ENCODE measurements at regions not wholly inside any gene's neighbourhood (a gene's known extent, or its start where the extent isn't known, plus 50 kb on each side); places are given as distances from the start of the nearest gene placed in this dataset.

DNA sequence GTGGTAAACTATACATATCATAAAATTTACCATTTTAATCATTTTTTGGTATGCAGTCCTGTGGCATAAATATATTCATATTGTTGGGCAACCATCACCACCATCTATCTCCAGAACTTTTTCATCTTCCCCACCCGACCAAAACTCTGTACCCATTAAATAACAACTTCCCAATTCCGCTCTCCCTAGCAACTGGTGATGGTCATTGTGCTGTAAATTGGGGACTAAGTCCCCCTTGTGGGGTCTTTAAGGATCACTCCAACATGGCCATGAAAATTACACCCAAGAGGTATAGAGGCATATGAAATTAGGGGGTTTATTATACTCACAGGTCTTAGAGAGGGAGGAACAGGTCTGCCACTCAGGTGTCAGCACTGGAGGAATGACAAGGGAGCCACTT is 57.4 kb upstream of the NKD1 start:
- POLR2A ChIA-PET = no interaction called here
- H3K9me3 ChIP-seq (ENCODE audit: control insufficient read depth, insufficient read depth, low read depth, low read length) = no peaks in the 10 kb centered on the region

DNA sequence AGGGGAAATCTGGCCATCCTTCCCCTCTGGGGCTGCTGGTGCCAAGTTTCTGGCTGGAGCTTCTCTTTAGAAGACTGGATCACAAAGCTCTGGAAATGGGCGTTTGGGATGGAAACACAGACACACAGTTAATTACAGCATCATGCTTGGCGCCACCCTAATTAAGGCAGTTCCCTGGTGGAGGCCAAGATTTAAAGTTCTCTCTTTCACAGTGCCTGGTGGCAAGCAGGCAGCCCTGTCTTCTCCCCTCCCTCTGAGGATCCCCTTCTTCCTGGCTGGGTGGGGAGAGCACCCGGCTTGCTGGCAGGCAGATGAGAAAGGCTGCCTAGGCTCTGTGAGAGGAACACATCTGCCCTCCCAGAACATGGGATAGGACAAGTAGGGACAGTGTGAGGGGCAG is 59.0 kb upstream of the NKD1 start:
- no peaks in the 10 kb centered on the region for H3K36me3 ChIP-seq (ENCODE audit: control insufficient read depth in 2 of 2, insufficient read depth in 1 of 2, low read length in 2 of 2)
- no peaks in the 10 kb centered on the region for H3K9me3 ChIP-seq (ENCODE audit: control insufficient read depth, insufficient read depth, low read depth, low read length)
- CTCF ChIA-PET = no interaction called here
- H3K27ac ChIP-seq (ENCODE audit: extremely low read depth, low read depth, low read length) = no peak overlapping the region
- POLR2A ChIA-PET = no interaction called here
- TF ChIP-seq ZNF121 (tag by site-specific recombination; IDR thresholded peaks at IDR 0.05) (no peak), ZNF423 (tag by site-specific recombination; IDR thresholded peaks at IDR 0.05) (no peak), ZFP69B (tag by site-specific recombination; IDR thresholded peaks at IDR 0.05) (no peak), ZBTB7A (tag by site-specific recombination; IDR thresholded peaks at IDR 0.05; ENCODE audit: low read depth) (no peak), ZNF184 (tag by site-specific recombination; IDR thresholded peaks at IDR 0.05) (no peak), SP7 (tag by site-specific recombination; IDR thresholded peaks at IDR 0.05) (no peak), ZNF544 (tag by site-specific recombination; IDR thresholded peaks at IDR 0.05) (no peak), ZNF558 (tag by site-specific recombination; IDR thresholded peaks at IDR 0.05) (no peak), ZNF768 (tag by site-specific recombination; IDR thresholded peaks at IDR 0.05) (no peak), ZNF48 (tag by site-specific recombination; IDR thresholded peaks at IDR 0.05) (no peak), ZNF529 (tag by site-specific recombination; IDR thresholded peaks at IDR 0.05; ENCODE audit: insufficient replicate concordance) (no peak)
- H3K4me1 ChIP-seq (ENCODE audit: control insufficient read depth, insufficient read depth, low read length) = no peaks in the 10 kb centered on the region
- H3K4me3 ChIP-seq (ENCODE audit: low read depth, low read length) = no peak overlapping the region

More for the DNA sequence above, 57.4 kb upstream of the NKD1 start:
- CTCF ChIA-PET = no interaction called here
- Histone ChIP-seq H3K36me3 (ENCODE audit: control insufficient read depth in 2 of 2, insufficient read depth in 1 of 2, low read length in 2 of 2) (no peaks in the 10 kb centered on the region), H3K4me3 (ENCODE audit: low read depth, low read length) (no peak overlapping the region), H3K4me1 (ENCODE audit: control insufficient read depth, insufficient read depth, low read length) (no peaks in the 10 kb centered on the region), H3K27ac (ENCODE audit: extremely low read depth, low read depth, low read length) (no peak overlapping the region)
- no peak for TF ChIP-seq ZNF23 (tag by site-specific recombination; IDR thresholded peaks at IDR 0.05; ENCODE audit: borderline replicate concordance)
- no peak for TF ChIP-seq ZNF544 (tag by site-specific recombination; IDR thresholded peaks at IDR 0.05)
- TF ChIP-seq ZNF112 (tag by site-specific recombination; IDR thresholded peaks at IDR 0.05) = no peak
- no peak for TF ChIP-seq ZNF600 (tag by site-specific recombination; IDR thresholded peaks at IDR 0.05)
- TF ChIP-seq, protein P1, sequence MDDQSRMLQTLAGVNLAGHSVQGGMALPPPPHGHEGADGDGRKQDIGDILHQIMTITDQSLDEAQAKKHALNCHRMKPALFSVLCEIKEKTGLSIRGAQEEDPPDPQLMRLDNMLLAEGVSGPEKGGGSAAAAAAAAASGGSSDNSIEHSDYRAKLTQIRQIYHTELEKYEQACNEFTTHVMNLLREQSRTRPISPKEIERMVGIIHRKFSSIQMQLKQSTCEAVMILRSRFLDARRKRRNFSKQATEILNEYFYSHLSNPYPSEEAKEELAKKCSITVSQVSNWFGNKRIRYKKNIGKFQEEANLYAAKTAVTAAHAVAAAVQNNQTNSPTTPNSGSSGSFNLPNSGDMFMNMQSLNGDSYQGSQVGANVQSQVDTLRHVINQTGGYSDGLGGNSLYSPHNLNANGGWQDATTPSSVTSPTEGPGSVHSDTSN (CRISPR knock-in tag; IDR thresholded peaks at IDR 0.05) = no peak
- TF ChIP-seq ZNF10 (tag by site-specific recombination; IDR thresholded peaks at IDR 0.05) = no peak
- TF ChIP-seq, protein P2, sequence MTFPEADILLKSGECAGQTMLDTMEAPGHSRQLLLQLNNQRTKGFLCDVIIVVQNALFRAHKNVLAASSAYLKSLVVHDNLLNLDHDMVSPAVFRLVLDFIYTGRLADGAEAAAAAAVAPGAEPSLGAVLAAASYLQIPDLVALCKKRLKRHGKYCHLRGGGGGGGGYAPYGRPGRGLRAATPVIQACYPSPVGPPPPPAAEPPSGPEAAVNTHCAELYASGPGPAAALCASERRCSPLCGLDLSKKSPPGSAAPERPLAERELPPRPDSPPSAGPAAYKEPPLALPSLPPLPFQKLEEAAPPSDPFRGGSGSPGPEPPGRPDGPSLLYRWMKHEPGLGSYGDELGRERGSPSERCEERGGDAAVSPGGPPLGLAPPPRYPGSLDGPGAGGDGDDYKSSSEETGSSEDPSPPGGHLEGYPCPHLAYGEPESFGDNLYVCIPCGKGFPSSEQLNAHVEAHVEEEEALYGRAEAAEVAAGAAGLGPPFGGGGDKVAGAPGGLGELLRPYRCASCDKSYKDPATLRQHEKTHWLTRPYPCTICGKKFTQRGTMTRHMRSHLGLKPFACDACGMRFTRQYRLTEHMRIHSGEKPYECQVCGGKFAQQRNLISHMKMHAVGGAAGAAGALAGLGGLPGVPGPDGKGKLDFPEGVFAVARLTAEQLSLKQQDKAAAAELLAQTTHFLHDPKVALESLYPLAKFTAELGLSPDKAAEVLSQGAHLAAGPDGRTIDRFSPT (tag by site-specific recombination; IDR thresholded peaks at IDR 0.05) = no peak
- no peak for TF ChIP-seq GLI2 (tag by site-specific recombination; IDR thresholded peaks at IDR 0.05; ENCODE audit: borderline replicate concordance, low read depth)
- TF ChIP-seq, protein P3, sequence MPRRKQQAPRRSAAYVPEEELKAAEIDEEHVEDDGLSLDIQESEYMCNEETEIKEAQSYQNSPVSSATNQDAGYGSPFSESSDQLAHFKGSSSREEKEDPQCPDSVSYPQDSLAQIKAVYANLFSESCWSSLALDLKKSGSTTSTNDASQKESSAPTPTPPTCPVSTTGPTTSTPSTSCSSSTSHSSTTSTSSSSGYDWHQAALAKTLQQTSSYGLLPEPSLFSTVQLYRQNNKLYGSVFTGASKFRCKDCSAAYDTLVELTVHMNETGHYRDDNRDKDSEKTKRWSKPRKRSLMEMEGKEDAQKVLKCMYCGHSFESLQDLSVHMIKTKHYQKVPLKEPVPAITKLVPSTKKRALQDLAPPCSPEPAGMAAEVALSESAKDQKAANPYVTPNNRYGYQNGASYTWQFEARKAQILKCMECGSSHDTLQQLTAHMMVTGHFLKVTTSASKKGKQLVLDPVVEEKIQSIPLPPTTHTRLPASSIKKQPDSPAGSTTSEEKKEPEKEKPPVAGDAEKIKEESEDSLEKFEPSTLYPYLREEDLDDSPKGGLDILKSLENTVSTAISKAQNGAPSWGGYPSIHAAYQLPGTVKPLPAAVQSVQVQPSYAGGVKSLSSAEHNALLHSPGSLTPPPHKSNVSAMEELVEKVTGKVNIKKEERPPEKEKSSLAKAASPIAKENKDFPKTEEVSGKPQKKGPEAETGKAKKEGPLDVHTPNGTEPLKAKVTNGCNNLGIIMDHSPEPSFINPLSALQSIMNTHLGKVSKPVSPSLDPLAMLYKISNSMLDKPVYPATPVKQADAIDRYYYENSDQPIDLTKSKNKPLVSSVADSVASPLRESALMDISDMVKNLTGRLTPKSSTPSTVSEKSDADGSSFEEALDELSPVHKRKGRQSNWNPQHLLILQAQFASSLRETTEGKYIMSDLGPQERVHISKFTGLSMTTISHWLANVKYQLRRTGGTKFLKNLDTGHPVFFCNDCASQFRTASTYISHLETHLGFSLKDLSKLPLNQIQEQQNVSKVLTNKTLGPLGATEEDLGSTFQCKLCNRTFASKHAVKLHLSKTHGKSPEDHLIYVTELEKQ (tag by site-specific recombination; IDR thresholded peaks at IDR 0.05; ENCODE audit: borderline replicate concordance) = no peak
- no peak for TF ChIP-seq ZFP3 (tag by site-specific recombination; IDR thresholded peaks at IDR 0.05; ENCODE audit: low read depth)
- no peak for TF ChIP-seq ZNF114 (tag by site-specific recombination; IDR thresholded peaks at IDR 0.05)
- TF ChIP-seq ZNF785 (tag by site-specific recombination; IDR thresholded peaks at IDR 0.05) = no peak
- no peak for TF ChIP-seq ZNF24 (tag by site-specific recombination; IDR thresholded peaks at IDR 0.05)
- TF ChIP-seq ZNF707 (tag by site-specific recombination; IDR thresholded peaks at IDR 0.05) = no peak
- TF ChIP-seq ZNF621 (tag by site-specific recombination; IDR thresholded peaks at IDR 0.05) = no peak
- TF ChIP-seq, protein P4, sequence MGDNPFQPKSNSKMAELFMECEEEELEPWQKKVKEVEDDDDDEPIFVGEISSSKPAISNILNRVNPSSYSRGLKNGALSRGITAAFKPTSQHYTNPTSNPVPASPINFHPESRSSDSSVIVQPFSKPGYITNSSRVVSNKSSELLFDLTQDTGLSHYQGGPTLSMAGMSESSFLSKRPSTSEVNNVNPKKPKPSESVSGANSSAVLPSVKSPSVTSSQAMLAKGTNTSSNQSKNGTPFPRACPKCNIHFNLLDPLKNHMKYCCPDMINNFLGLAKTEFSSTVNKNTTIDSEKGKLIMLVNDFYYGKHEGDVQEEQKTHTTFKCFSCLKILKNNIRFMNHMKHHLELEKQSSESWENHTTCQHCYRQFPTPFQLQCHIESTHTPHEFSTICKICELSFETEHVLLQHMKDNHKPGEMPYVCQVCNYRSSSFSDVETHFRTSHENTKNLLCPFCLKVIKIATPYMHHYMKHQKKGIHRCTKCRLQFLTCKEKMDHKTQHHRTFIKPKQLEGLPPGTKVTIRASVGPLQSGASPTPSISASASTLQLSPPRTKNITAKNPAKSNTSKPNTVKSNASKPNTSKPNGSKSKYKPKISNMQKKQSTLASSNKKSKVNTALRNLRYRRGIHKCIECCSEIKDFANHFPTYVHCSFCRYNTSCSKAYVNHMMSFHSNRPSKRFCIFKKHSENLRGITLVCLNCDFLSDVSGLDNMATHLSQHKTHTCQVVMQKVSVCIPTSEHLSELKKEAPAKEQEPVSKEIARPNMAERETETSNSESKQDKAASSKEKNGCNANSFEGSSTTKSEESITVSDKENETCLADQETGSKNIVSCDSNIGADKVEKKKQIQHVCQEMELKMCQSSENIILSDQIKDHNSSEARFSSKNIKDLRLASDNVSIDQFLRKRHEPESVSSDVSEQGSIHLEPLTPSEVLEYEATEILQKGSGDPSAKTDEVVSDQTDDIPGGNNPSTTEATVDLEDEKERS (tag by site-specific recombination; IDR thresholded peaks at IDR 0.05) = no peak

Measured in HEK293 (cell line).